PC-3 (cell line): ENCODE measurements at regions not wholly inside any gene's neighbourhood (a gene's known extent, or its start where the extent isn't known, plus 50 kb on each side); places are given as distances from the start of the nearest gene placed in this dataset.

Source experiments
- ATAC-seq: fragments of 200-7000 bp; cut with Tn5 transposase; 2 replicates; pipeline ENCODE4 v1.9.1; 2020; ENCODE audit warnings: mild to moderate bottlenecking, moderate library complexity
- BruUV-seq: library from RNA; stranded (reverse); fragments of 400-500 nt; replicated peaks from 2 replicates; lab custom pipeline; 2021; lab: Mats Ljungman, UMichigan
- CTCF ChIA-PET: fragments of 300-600 bp; sonication (Branson Sonifier 250); formaldehyde crosslinking; loops from one replicate; lab custom pipeline; 2022; ENCODE audit warnings: antibody characterized with exemption; lab: Charles Lee
- POLR2A ChIA-PET: fragments of 300-600 bp; sonication (Branson Sonifier 250); formaldehyde crosslinking; loops from one replicate; lab custom pipeline; 2022; ENCODE audit warnings: antibody characterized with exemption; ENCODE audit not compliant: unreplicated experiment; lab: Charles Lee
- DNase-seq: peaks from one replicate; pipeline ENCODE4 v3.0.0-alpha.2; 2015
- H2AFZ ChIP-seq: fragments of 300-600 bp; sonication (generic); 2 replicates; pipeline ENCODE4 v1.6.0; 2016; ENCODE audit warnings: antibody characterized with exemption, low read length
- H3F3A ChIP-seq: fragments of 300-600 bp; sonication (generic); one replicate; pipeline ENCODE4 v1.6.0; 2017; ENCODE audit warnings: antibody characterized with exemption, low read length, control low read depth, mild to moderate bottlenecking; ENCODE audit not compliant: unreplicated experiment
- H3K27ac ChIP-seq: fragments of 300-600 bp; sonication (generic); 2 replicates; pipeline ENCODE4 v1.5.1; 2016; ENCODE audit warnings: mild to moderate bottlenecking, low read length
- H3K27me3 ChIP-seq: fragments of 300-600 bp; sonication (generic); 2 replicates; pipeline ENCODE4 v1.6.1; 2016; ENCODE audit warnings: low read length, mixed read lengths
- H3K36me3 ChIP-seq: fragments of 300-600 bp; sonication (generic); 2 replicates; pipeline ENCODE4 v1.6.1; 2016; ENCODE audit warnings: low read depth, mixed run types, low read length, mixed read lengths
- H3K4me1 ChIP-seq: fragments of 300-600 bp; sonication (generic); 2 replicates; pipeline ENCODE4 v1.5.1; 2016; ENCODE audit warnings: low read length; ENCODE audit not compliant: insufficient read depth
- H3K4me2 ChIP-seq: fragments of 300-600 bp; sonication (generic); 2 replicates; pipeline ENCODE4 v1.6.0; 2016; ENCODE audit warnings: low read length
- H3K4me3 ChIP-seq: fragments of 300-600 bp; sonication (generic); 2 replicates; pipeline ENCODE4 v1.5.1; 2016; ENCODE audit warnings: mild to moderate bottlenecking, low read length, mixed read lengths
- H3K79me2 ChIP-seq: fragments of 300-600 bp; sonication (generic); 2 replicates; pipeline ENCODE4 v1.6.1; 2017; ENCODE audit warnings: low read length, mixed read lengths
- H3K9ac ChIP-seq: fragments of 300-600 bp; sonication (generic); 2 replicates; pipeline ENCODE4 v1.6.0; 2016; ENCODE audit warnings: mild to moderate bottlenecking, low read length
- H3K9me2 ChIP-seq: fragments of 300-600 bp; sonication (generic); replicated peaks from 2 replicates; pipeline ENCODE4 v1.6.1; 2016; ENCODE audit warnings: mixed run types, low read length, mixed read lengths
- H3K9me3 ChIP-seq: fragments of 300-600 bp; sonication (generic); 2 replicates; pipeline ENCODE4 v1.6.1; 2016; ENCODE audit warnings: low read length, mixed read lengths
- H4K20me1 ChIP-seq: fragments of 300-600 bp; sonication (generic); 2 replicates; pipeline ENCODE4 v1.6.1; 2016; ENCODE audit warnings: low read length, mixed read lengths
- EZH2 ChIP-seq: fragments of 300-600 bp; sonication (generic); IDR thresholded peaks from one replicate; pipeline ENCODE4 v1.6.1; 2017; ENCODE audit warnings: antibody characterized with exemption, mild to moderate bottlenecking, low read length; ENCODE audit not compliant: unreplicated experiment
- EZH2phosphoT487 ChIP-seq: fragments of 300-600 bp; sonication (generic); IDR thresholded peaks from 2 replicates; pipeline ENCODE4 v1.6.1; 2018; ENCODE audit warnings: mild to moderate bottlenecking, antibody characterized with exemption, low read length, borderline replicate concordance
- intact Hi-C: fragments of 100-400 bp; cut with micrococcal nuclease; formaldehyde crosslinking; loops from 2 replicates; pipeline ENCODE4 v1.9.0; 2023
- TF ChIP-seq, protein P1 (sequence below): fragments of 300-600 bp; sonication (generic); conservative IDR thresholded peaks from 2 replicates; pipeline ENCODE4 v1.5.1; 2017; ENCODE audit warnings: antibody characterized with exemption, low read depth, mild to moderate bottlenecking, low read length

GRCh38 chr1:65734979-65735378, 57.7 kb upstream of the PDE4B start:
- Histone ChIP-seq H3K4me3 (no peak overlapping the region), H2AFZ (no peak overlapping the region), H3K4me1 (no peaks in the 10 kb centered on the region), H3K9me2 (no peaks in the 10 kb centered on the region), H3K27ac (no peak overlapping the region), H3K27me3 (peaks cover 20% of the 10 kb centered on the region), H3K4me2 (no peak overlapping the region), H3K9me3 (no peaks in the 10 kb centered on the region), H3K9ac (no peak overlapping the region), H4K20me1 (no peaks in the 10 kb centered on the region), H3K79me2 (no peaks in the 10 kb centered on the region), H3F3A (no peaks in the 10 kb centered on the region), H3K36me3 (no peaks in the 10 kb centered on the region)
- ATAC-seq (no peak), DNase-seq (peak; percentile 25)
- ChIA-PET CTCF (no interaction called here), POLR2A (no interaction called here)
- no TSS peak for BruUV-seq
- intact Hi-C loops: no loop called here
- TF ChIP-seq EZH2phosphoT487 (no peak), EZH2 (no peak)
- TF ChIP-seq, protein P1, sequence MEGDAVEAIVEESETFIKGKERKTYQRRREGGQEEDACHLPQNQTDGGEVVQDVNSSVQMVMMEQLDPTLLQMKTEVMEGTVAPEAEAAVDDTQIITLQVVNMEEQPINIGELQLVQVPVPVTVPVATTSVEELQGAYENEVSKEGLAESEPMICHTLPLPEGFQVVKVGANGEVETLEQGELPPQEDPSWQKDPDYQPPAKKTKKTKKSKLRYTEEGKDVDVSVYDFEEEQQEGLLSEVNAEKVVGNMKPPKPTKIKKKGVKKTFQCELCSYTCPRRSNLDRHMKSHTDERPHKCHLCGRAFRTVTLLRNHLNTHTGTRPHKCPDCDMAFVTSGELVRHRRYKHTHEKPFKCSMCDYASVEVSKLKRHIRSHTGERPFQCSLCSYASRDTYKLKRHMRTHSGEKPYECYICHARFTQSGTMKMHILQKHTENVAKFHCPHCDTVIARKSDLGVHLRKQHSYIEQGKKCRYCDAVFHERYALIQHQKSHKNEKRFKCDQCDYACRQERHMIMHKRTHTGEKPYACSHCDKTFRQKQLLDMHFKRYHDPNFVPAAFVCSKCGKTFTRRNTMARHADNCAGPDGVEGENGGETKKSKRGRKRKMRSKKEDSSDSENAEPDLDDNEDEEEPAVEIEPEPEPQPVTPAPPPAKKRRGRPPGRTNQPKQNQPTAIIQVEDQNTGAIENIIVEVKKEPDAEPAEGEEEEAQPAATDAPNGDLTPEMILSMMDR: no peak

DNA sequence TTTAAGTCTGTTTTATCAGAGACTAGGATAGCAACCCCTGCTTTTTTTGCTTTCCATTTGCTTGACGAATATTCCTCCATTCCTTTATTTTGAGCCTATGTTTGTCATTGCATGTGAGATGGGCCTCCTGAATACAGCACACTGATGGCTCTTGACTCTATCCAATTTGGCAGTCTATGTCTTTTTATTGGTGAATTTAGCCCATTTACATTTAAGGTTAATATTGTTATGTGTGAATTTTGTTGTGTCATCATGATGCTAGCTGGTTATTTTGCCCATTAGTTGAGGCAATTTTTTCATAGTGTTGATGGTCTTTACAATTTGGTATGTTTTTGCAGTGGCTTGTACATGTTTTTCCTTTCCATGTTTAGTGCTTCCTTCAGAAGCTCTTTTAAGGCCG, 50.7 kb upstream of the PDE4B start:
- Histone ChIP-seq H3K4me2 (no peak overlapping the region), H3K9me3 (peaks cover 11% of the 10 kb centered on the region; the same call in 1 of the 2 replicates), H3K4me3 (no peak overlapping the region), H3K9ac (no peak overlapping the region), H3K79me2 (no peaks in the 10 kb centered on the region), H4K20me1 (no peaks in the 10 kb centered on the region), H3K4me1 (peaks cover 3% of the 10 kb centered on the region; the same call in 1 of the 2 replicates), H3F3A (no peaks in the 10 kb centered on the region), H2AFZ (no peak overlapping the region), H3K27me3 (no peaks in the 10 kb centered on the region), H3K27ac (no peak overlapping the region), H3K9me2 (no peaks in the 10 kb centered on the region), H3K36me3 (no peaks in the 10 kb centered on the region)
- POLR2A ChIA-PET: no interaction called here
- ATAC-seq: no peak
- CTCF ChIA-PET: no interaction called here
- DNase-seq: no peak
- TF ChIP-seq EZH2: no peak
- TF ChIP-seq, protein P1: no peak
- no peak for TF ChIP-seq EZH2phosphoT487
- BruUV-seq: no TSS peak
- intact Hi-C loops: no loop called here
